ENCODE measurements at regions not wholly inside any gene's neighbourhood (a gene's known extent, or its start where the extent isn't known, plus 50 kb on each side); places are given as distances from the start of the nearest gene placed in this dataset.

DNA sequence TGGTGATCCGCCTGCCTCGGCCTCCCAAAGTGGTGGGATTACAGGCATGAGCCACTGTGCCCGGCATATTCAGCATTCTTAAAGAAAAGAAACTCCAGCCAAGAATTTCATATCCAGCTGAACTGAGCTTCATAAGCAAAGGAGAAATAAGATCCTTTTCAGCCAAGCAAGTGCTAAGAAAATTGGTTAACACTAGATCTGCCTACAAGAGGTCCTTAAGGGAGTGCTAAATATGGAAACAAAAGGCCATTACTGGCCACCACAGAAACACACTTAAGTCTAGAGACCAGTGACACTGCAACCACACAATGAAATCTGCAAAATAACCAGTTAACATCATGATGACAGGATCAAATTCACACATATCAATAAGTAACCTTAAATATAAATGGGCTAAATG, 331.5 kb downstream of the MAN2A1 start:
- no peak for TF ChIP-seq POLR2AphosphoS5 (IDR thresholded peaks at IDR 0.05; ENCODE audit: low read depth)
- TF ChIP-seq, protein P1, sequence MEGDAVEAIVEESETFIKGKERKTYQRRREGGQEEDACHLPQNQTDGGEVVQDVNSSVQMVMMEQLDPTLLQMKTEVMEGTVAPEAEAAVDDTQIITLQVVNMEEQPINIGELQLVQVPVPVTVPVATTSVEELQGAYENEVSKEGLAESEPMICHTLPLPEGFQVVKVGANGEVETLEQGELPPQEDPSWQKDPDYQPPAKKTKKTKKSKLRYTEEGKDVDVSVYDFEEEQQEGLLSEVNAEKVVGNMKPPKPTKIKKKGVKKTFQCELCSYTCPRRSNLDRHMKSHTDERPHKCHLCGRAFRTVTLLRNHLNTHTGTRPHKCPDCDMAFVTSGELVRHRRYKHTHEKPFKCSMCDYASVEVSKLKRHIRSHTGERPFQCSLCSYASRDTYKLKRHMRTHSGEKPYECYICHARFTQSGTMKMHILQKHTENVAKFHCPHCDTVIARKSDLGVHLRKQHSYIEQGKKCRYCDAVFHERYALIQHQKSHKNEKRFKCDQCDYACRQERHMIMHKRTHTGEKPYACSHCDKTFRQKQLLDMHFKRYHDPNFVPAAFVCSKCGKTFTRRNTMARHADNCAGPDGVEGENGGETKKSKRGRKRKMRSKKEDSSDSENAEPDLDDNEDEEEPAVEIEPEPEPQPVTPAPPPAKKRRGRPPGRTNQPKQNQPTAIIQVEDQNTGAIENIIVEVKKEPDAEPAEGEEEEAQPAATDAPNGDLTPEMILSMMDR (conservative IDR thresholded peaks at IDR 0.05; ENCODE audit: low read depth in 2 of 2): no peak

Measured in GM23338 (cell line).